GM20000 (cell line): ENCODE measurements at regions not wholly inside any gene's neighbourhood (a gene's known extent, or its start where the extent isn't known, plus 50 kb on each side); places are given as distances from the start of the nearest gene placed in this dataset.

Source experiments
- DNase-seq: peaks from one replicate; pipeline ENCODE4 v3.0.0; 2012; ENCODE audit warnings: low spot score
- TF ChIP-seq, protein P1 (sequence below): IDR thresholded peaks from 2 replicates; pipeline ENCODE4 v1.5.1; 2012; ENCODE audit warnings: mild to moderate bottlenecking, control low read depth; ENCODE audit errors: extremely low read depth, missing control alignments

DNA sequence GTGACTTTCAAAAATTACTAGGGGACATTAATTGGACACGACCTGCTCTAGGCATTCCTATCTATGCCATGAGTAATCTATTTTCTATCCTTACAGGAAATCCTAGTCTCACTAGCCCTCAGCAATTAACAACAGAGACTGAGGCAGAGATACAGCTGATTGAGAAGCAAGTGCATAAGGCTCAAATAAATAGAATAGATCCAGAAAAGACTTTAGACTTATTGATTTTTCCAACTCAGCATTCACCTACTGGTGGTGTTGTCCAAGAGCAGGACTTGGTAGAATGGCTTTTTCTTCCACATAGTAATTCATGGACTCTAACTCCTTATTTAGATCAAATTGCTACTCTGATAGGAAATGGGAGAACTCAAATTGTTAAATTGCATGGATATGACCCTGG, 148.0 kb downstream of the ZNF33B start:
- TF ChIP-seq, protein P1, sequence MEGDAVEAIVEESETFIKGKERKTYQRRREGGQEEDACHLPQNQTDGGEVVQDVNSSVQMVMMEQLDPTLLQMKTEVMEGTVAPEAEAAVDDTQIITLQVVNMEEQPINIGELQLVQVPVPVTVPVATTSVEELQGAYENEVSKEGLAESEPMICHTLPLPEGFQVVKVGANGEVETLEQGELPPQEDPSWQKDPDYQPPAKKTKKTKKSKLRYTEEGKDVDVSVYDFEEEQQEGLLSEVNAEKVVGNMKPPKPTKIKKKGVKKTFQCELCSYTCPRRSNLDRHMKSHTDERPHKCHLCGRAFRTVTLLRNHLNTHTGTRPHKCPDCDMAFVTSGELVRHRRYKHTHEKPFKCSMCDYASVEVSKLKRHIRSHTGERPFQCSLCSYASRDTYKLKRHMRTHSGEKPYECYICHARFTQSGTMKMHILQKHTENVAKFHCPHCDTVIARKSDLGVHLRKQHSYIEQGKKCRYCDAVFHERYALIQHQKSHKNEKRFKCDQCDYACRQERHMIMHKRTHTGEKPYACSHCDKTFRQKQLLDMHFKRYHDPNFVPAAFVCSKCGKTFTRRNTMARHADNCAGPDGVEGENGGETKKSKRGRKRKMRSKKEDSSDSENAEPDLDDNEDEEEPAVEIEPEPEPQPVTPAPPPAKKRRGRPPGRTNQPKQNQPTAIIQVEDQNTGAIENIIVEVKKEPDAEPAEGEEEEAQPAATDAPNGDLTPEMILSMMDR: no peak
- no peak for DNase-seq

DNA sequence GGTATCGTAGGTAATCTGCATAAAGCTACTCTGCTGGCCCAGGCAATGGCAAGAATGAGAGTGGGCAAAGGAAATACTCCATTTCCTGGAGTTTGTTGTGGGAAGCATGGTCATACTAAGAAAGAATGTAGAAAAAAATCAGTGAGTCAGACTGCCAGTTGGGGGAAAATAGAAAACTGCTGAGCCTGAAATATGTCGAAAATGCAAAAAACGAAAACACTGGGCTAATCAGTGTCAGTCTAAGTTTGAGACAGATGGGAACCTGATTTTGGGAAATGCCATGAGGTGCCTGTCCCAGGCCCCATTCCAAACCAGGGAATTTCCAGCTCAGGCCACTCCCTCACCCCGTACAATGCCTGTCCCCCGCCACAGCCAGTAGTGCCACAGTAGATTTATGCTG, 150.0 kb downstream of the ZNF33B start:
- TF ChIP-seq, protein P1: no peak
- DNase-seq: no peak

DNA sequence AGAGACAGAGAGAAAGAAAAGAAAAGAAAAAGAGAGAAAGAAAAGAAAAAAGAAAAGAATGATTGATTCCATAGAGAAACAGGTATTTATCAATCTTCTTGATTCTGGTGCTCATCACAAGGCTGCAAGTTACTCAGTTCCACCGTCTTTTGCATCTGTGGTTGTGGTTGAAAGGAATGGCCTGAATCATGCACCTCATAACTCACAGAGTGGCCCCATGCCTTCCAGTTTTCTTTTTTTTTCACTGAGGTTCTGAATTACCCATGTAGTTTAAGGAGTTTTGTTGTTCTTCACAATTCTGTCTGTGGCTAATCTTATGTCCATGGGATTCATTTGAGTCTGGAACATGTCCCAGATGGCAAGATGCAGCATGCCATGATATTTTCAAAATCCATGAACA, 156.0 kb downstream of the ZNF33B start:
- no peak for DNase-seq
- TF ChIP-seq, protein P1: no peak

- DNase-seq: no peak
- TF ChIP-seq, protein P1: no peak
Observed at GRCh38 chr10:42479057-42479456, 159.3 kb downstream of the ZNF33B start.

- no peak for DNase-seq
- TF ChIP-seq, protein P1: no peak
Observed at GRCh38 chr10:42477170-42477569, 161.2 kb downstream of the ZNF33B start.

- TF ChIP-seq, protein P1: no peak
- no peak for DNase-seq
Observed at GRCh38 chr10:42476101-42476500, 162.3 kb downstream of the ZNF33B start.

- no peak for DNase-seq
- TF ChIP-seq, protein P1: no peak
Observed at GRCh38 chr10:42475168-42476098, 162.9 kb downstream of the ZNF33B start.
